GM21825 (cell line): ENCODE measurements at regions not wholly inside any gene's neighbourhood (a gene's known extent, or its start where the extent isn't known, plus 50 kb on each side); places are given as distances from the start of the nearest gene placed in this dataset.
"Not testable (repeated sequence)": the region's sequence is repeated elsewhere in the genome, so short reads cannot be mapped to it uniquely, and the experiment has no call there.

Source experiments
- ATAC-seq: cut with Tn5 transposase; IDR thresholded peaks from one replicate; pipeline ENCODE4 v1.9.1; 2021; ENCODE audit warnings: mild to moderate bottlenecking, moderate library complexity; ENCODE audit not compliant: unreplicated experiment

GRCh38 chr5:118491351-118491750 is 497.0 kb downstream of the DTWD2 start:
- ATAC-seq = no peak

- no peak for ATAC-seq
These were observed 501.6 kb downstream of the DTWD2 start for GRCh38 chr5:118486647-118487225.

- ATAC-seq = no peak
These were observed 509.1 kb downstream of the DTWD2 start for GRCh38 chr5:118479285-118479684.

DNA sequence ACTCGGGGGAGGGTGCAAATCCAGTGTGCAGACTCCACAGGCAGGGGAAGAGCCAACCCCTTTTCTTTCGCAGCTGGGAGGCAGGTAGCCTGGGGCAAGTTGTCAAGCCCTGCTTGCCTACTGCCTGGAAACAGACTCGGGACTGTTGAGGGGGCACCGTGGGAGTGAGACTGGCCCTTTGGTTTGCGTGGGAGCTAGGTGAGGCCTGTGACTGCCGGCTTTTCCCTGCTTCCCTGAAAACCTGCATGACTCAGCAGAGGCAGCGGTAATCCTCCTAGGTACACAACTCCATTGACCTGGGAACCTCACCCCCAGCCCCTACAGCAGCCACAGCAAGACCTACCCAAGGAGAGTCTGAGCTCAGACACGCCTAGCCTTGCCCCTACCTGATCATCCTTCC is 509.5 kb downstream of the DTWD2 start:
- no peak for ATAC-seq

- no peak for ATAC-seq
These were observed 520.3 kb downstream of the DTWD2 start for GRCh38 chr5:118468085-118468484.

DNA sequence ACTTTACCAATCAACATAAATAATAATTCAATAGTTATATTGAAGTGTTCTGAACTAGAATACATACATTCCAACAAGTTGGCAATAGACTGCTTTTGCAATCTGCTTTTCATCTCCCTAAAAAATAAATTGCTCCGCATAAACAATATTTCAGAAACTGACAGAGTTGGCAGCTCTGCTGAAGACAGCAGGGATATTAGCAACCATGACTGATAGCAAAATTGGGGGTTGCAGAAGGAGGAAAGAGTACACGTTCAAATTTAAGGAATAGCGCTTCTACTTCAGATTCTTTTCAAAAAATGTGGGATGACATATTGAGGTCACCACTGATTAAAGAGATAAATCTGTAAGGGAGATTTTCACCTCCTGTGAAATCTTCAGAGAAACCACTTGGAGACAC is 521.2 kb downstream of the DTWD2 start:
- ATAC-seq = no peak

GRCh38 chr5:118466418-118466817 is 521.9 kb downstream of the DTWD2 start:
- ATAC-seq = no peak

GRCh38 chr5:118462276-118462675 is 526.1 kb downstream of the DTWD2 start:
- not testable (repeated sequence) for ATAC-seq

DNA sequence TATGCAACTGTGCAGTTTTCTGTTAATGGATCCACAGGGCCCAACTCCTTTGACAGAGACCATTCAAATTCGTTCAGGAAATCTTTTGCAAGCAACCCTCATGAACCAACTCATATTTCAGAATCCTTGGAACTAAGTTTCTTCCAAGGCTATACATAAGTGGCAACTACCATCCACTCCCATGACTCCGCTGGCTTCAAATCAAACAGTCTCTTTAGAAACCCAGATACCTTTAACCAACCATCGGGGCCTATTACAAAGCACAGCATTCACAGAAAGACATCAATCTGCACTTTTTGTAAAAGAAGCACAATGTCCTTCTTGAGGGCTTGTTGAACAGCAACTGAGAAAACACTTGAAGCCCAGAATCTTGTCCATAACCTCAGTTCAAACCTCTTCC is 526.9 kb downstream of the DTWD2 start:
- ATAC-seq = no peak

DNA sequence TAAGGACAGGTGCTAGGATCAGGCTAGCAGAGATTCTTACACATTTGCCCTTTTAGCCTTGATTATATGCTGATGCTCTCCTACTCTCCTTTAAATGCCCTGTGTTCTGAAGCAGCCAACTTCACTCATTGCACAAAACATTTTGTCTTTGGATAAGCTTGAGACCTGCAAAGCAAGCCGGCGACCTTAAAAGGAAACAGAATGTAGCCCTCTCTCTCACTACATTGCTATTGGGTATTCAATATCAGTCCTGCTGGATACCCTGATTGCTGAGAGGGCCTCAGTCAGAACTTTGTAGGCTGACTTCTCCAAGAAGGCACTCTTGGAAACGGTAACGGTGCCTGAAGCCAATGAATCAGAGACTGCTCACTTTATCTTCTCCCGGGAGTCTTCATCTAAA is 528.9 kb downstream of the DTWD2 start:
- no peak for ATAC-seq

DNA sequence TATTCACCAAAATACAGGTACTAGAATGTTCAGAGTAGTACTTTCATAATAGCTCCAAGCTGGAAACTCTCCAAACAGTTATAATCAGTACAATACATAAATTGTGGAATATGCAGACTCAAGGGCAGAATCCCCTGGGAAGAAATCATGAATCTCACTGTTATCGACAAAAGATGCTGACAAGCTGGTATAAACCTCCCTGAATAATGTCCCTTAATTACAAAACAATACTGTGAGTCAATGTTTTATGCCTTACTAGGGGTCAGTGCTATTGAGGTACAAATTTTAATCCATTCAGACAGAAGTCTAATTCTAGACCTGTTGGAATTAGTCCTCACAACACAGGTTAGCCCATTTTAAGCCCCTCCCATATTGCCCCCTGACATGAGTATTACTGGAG is 532.3 kb downstream of the DTWD2 start:
- ATAC-seq = no peak

GRCh38 chr5:118451697-118452247 is 536.6 kb downstream of the DTWD2 start:
- no peak for ATAC-seq

- ATAC-seq = no peak
These were observed 537.6 kb downstream of the DTWD2 start for GRCh38 chr5:118450554-118451332.

- no peak for ATAC-seq
These were observed 541.0 kb downstream of the DTWD2 start for GRCh38 chr5:118447350-118447749.

GRCh38 chr5:118441956-118442355 is 546.4 kb downstream of the DTWD2 start:
- ATAC-seq = no peak

- no peak for ATAC-seq
These were observed 547.3 kb downstream of the DTWD2 start for GRCh38 chr5:118441034-118441433.

DNA sequence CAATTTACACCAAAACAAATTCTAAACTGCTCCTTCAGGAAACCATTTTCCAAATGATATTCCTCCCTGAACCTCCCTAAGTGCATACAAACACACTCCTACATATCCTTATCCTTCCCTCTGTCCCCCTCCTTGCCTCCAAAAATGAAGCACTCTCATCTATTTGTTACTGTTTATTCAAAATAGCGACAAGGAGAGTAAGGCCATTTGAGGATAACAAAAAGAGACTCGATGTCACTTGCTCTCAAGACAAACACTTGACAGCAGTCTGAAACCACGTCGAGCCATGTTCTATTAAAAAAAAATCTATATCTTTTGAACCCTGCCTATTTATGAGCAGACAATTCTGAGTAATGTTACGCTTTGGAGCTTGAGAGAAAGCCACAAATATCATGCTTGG is 547.9 kb downstream of the DTWD2 start:
- no peak for ATAC-seq

DNA sequence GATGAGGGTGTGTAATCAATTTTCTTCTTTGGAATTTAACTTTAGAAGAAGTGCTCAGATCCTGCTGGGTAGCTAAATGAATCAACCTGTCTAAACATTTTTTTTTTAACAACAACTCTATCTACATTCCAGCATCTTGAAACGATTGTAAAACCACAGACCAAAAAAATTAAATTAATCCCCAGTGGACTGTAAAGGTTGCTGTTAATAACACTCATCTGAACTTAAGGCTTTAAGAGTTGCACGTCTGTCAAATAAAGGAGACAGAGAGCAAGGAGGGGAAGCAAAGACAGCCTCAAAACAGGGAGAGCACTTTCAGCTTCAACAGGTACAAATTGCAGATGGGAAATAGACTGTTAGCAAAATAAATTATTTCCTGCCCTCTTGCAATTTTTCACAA is 548.5 kb downstream of the DTWD2 start:
- ATAC-seq = no peak

DNA sequence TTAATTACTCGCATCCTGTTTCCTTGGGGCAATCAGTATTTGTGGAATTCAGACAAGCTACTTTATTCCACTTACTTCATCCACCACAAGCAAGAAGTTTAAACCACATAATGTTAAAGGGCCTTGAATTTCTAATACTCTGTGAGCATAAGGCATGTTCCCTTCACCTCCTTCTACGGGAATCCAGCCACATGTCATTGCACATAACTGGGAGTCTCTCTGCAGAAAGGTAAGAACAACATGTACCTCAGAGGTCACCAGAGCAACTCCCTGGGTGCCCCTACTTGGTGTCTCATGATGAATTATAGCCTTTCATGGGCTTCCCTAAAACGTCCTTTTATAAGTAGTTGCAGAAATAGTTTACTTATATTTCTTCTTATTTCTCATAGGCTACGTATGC is 553.2 kb downstream of the DTWD2 start:
- no peak for ATAC-seq

DNA sequence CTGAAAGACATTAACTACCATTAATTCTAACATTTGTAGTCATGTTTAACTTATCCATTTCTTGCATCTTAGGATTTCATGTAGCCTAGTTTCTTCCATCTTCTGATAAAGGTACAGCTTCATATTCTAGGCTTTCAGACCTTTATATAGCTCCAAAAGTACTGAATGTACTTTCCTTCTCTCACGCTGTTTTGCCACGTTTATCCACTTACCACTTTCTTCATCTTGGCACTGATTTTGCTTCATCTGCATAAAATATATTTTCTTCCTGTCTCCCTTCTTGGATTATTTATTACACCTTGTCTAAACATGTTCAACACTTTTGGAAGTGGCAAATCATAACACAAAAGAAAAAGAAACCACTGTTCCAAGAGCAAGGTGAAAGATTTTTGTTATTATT is 553.8 kb downstream of the DTWD2 start:
- no peak for ATAC-seq

GRCh38 chr5:118430076-118430475 is 558.3 kb downstream of the DTWD2 start:
- ATAC-seq = no peak

- ATAC-seq = no peak
These were observed 580.4 kb downstream of the DTWD2 start for GRCh38 chr5:118407958-118408357.
